ENCODE measurements at regions not wholly inside any gene's neighbourhood (a gene's known extent, or its start where the extent isn't known, plus 50 kb on each side); places are given as distances from the start of the nearest gene placed in this dataset.
"Not testable (repeated sequence)": the region's sequence is repeated elsewhere in the genome, so short reads cannot be mapped to it uniquely, and the experiment has no call there.

DNA sequence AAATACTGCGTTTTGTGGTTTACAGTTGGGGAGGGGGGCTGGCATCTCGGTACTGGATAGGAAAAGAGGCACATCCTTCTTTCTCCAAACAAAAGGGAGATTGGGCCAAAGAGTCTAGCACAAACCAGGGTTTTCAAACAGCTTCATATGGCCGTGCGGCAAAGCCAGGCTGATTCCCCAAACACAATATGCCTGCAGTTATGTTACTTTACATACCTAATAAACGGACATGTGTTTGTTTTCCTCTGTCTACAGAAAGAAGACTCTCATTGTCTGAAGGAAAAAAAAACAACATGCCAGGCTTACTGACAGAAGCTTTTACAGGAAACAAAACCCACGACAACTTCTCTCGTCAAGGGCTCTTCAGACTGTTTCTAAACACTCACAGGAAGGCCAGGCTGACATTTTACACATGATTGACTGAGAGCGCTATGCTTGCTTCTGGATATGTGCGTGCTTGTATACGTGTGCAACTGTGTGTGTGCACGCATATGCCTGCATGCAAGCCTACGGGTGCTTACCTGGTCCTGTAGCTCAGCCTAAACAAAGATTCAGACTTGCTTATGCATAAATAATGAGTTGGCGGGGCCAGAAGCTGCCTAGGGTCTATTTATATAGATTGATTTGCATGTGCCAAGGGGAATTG, 461.0 kb upstream of the C16orf82 start:
- ATAC-seq (ENCODE audit: poor library complexity) (no peak), DNase-seq (no peak)
- intact Hi-C loops (cut with DNase I) = no loop called here

DNA sequence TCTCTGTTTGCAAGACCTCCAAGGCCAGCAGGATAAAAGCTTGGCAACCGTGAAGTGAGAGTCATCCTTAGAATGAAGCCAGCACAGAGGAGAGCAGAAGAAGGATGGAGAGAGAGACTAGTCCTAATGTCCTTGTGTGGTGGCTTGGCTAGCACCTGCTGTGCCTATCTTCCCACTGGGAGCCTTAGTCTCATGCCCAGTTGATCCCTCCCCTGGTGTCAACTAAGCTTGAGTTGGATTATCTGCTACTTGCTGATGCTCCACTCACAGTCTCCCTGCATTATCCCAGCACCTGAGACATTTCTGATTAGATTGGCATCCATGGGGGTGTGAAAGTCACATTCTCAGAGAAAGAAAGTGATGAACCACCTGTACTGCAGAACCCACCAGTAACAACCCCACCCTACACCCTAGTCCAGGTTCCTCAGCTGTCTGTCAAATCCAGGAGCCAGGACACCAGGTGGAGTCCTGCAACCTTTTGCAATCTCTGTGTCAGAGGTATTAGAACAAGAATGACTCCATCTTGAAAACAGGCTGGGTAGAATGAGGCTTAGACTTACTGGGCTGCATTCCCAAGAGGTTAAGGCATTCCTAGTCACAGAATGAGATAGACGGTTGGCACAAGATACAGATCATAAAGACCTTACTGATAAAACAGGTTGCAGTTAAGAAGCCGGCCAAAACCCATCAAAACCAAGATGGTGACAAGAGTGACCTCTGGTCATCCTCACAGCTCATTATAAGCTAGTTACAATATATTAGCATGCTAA, 460.2 kb upstream of the C16orf82 start:
- no peak for DNase-seq
- ATAC-seq (ENCODE audit: poor library complexity) = no peak
- intact Hi-C loops (cut with DNase I) = no loop called here

DNA sequence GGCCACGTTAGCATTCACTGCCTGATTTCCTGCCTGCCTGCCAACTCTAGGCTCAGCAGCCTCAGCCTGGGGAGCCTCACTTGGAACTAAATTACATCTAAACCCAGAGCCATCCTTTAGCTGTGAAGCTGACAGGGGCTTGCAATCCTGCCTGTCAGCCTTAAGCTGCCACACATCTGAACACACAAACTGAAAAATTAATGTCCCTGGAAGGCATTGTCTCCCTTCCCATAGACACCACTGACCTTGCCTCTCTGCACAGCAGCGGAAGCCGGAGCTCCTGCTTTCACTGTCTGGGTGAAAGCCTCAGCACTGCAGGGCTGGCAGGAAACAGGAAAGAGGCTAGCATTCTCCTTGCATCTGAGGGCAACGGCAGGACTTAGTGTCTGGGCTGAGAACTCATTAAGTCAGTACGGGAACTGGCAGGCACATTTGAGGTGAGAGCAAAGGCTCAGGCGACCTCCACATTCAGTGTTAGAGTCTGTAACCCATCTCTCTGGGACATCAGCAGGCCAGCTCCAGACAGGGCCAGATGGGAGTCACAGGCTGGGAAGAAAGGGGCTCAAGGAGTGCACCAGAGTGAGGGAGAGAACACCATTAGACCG, 452.4 kb upstream of the C16orf82 start:
- no peak for ATAC-seq (ENCODE audit: poor library complexity)

DNA sequence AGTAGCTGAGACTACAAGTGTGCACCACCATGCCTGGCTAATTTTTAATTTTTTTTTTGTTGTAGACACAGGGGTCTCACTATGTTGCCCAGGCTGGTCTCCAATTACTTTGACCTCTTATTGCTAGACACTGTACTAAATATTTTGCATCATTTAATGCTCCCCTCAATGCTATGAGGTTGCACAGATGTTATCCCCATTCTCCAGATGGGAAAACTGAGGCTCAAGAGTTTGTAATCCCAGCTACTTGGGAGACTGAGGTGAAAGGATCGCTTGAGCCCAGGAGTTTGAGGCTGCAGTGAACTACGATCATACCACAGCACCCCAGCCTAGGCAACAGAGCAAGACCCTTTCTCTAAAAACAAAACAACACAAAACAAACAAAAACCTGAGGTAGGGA, 443.3 kb upstream of the C16orf82 start:
- intact Hi-C loops (cut with DNase I) = no loop called here

More for the DNA sequence above, 452.4 kb upstream of the C16orf82 start:
- intact Hi-C loops (cut with DNase I) = no loop called here
- no peak for DNase-seq

DNA sequence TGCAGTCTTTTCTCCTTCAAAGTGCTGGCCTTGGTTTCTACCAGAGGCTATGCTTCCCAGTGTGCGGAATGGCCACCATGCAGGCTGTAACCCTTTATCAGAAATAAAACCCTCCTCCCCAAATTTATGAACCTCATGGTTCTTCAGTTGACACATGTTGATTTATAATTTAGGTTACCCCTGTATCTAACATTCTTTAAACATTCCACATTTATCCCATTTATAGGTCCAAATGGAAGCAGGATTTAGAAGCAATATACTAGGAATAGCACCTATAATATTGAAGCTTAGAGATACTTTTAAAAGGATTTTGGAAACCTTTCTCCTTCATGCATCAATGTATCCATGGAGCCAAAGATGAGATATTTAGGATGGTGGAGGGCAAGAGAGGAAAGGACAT, 438.8 kb upstream of the C16orf82 start:
- ATAC-seq (ENCODE audit: poor library complexity) (no peak), DNase-seq (no peak)
- intact Hi-C loops (cut with DNase I) = no loop called here

More for the DNA sequence above, 443.3 kb upstream of the C16orf82 start:
- ATAC-seq (ENCODE audit: poor library complexity) (no peak), DNase-seq (no peak)

DNA sequence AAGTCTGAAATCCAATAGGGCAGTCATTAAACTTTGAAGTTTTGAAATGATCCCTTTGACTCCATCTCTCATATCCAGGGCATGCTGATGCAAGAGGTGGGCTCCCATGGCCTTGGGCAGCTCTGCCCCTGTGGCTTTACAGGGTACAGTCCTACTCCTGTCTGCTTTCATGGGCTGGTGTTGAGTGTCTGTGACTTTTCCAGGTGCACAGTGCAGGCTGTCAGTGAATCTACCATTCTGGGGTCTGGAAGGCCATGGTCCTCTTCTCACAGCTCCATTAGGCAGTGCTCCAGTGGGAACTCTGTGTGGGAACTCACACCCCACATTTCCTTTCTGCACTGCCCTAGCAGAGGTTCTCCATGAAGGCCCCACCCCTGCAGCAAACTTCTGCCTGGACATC, 435.4 kb upstream of the C16orf82 start:
- intact Hi-C loops (cut with DNase I) = not testable (repeated sequence)

DNA sequence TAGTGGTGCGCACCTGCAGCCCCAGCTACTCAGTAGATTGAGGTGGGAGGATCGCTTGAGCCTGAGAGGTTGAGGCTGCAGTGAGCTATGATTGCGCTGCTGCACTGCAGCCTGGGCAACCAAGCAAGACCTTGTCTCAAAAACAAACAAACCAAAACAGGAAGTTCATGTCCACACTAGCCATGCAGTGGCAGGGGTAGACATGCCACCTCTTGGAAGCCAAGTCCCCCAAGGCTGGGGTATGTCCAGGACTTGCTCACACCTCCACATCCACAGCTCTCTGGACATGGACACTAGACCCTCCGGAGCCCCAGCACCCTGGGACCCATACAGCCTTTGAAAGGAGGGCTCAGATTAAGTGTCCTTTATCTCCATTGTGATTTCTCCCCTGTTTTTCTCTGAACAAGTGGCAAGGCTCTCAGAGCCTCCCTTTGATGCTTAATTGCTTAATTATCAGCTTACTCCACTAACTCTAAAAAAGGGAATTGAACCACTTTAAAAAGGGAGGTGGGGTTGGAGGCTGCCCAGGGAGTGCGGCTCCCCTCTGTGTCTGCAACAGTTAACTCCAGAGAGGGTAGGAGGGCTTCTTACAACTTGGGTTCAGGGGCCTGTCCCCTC, 424.6 kb upstream of the C16orf82 start:
- DNase-seq (no peak), ATAC-seq (ENCODE audit: poor library complexity) (no peak)
- intact Hi-C loops (cut with DNase I) = no loop called here

More for the DNA sequence above, 435.4 kb upstream of the C16orf82 start:
- ATAC-seq (ENCODE audit: poor library complexity); DNase-seq: not testable (repeated sequence)

DNA sequence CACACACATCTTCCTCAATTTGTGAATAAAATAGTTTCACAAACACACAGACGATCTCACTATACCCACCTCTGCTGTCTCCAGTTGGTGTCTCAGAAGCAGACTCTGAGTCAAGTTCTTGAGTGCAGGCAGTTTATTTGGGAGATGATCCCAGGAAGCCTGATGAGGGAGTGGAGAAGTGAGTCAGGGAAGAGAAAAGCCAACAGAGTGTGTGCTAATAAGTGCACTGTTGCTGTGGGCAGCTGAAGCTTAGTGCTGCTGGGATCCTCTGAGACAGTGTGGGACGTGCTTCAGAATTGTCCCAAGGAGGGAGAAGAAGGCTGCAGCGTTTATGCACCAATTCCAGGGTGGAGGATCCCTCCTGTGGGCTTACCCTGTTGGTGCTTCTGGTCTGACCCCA, 423.2 kb upstream of the C16orf82 start:
- DNase-seq (no peak), ATAC-seq (ENCODE audit: poor library complexity) (no peak)
- intact Hi-C loops (cut with DNase I) = no loop called here

DNA sequence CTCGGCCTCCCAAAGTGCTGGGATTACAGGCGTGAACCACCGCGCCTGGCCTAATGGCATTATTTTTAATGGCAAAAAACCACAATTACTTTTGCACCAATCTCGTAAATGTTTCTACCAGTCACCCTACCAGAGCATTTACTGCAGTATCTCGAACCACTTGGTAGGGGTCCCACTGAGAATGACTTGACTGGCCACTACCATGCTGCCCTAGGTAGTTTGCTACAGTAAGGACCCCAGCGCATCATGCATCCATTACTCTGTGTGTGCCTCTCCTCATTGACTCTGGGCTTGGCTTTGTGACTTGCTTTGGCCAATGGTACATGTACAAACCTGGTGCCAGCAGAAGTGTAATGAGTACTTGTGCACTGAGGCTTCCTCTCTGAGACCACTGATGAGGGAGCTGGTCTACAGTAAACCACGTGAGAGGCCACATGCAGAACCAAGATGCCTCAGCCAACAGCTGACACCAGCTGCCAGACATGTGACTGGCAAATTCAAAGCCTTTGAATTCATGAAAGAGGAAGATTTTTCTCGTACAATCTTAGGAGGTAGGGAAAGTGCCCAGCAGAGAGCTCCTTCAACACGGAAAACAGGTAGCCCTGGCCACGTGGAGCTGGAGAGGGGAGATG, 421.7 kb upstream of the C16orf82 start:
- no peak for DNase-seq
- ATAC-seq (ENCODE audit: poor library complexity) = no peak
- intact Hi-C loops (cut with DNase I) = no loop called here

DNA sequence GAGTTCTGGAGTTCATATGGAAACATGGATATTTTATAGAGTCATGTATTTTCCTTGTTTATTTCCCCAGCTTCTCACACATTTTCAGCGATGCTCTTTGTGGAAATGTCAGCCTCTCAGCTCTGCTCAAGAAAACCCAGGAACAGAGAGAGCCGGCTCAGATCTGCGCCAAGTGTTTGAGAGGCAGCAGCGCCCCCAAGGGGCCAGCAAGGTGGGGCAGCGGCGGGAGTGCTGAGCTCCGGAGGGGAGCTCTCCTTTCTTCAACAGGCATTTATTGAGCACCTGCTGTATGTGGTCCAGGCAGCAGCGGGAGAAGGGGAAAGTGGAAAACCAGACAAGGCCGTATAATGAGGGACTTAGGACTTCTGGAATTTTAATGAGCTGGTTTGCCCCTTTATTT, 421.1 kb upstream of the C16orf82 start:
- intact Hi-C loops (cut with DNase I) = no loop called here
- DNase-seq = no peak

DNA sequence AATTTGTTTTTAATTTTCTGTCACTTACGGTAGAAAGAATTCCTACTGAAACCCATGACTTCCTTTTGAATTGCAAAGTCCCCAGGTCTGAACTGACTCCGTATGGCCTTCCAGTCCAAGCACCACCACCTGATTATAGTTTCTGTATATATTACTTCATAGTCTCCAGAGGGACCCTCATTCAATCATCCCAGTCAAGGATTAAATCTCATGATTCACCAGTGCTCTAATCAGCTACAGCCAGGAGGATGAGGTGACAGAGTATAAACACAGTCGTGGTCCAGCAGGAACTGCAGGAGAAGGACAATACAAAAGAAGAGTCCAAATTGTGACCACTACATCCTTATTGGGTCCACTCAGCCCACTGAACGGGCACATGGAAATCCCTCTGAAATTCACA, 418.9 kb upstream of the C16orf82 start:
- intact Hi-C loops (cut with DNase I) = no loop called here
- no peak for ATAC-seq (ENCODE audit: poor library complexity)
- DNase-seq = no peak

More for the DNA sequence above, 421.1 kb upstream of the C16orf82 start:
- ATAC-seq (ENCODE audit: poor library complexity) = no peak

DNA sequence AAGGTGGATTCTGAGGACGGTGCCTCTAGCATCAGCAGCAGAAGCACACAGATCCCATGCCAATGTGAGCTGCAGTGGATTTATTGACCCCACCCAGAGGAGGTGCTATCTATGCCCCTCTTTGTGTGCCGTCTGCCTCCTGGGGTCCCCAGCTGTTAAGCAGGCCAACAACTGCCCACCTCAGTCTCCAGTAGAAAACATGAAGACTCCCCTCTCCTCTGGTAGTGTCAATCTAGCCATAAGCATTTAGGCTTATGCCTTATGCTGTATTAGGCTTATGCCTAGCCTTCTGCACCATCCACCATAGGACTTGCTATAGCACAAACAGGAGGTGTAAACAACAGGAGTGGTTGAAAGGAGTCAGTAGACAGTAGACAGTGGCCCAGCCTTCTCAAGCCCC, 417.9 kb upstream of the C16orf82 start:
- no peak for ATAC-seq (ENCODE audit: poor library complexity)
- DNase-seq = no peak
- intact Hi-C loops (cut with DNase I) = no loop called here

DNA sequence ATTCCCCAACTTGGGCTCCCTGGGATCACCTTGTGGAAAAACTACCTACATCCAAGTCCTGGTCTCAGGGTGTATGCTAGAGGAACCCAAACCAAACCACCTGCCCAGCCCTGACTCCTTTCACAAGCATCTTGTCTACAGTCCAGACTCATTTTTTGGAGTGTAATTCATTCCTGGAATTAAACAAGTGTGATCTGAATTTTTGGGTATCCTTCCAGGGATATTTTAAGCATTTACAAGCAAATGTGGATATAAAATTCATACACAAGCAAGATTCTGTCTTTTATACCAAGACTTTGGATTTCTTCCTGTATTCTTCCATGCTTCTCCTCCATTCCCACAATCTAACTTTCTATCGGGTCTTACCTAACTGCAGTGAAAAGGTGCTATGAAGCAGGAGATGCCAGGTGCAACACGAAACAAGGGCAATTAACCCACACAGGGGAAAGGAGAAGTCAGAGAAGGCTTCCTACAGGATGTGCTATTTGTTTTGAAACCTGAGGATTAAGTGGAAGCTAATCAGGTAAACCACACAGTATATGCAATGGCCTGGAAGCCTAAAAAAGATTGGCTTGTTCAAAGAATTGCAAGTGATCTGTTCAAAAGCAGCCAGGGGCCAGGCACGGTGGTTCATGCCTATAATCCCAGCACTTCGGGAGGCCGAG, 417.2 kb upstream of the C16orf82 start:
- ATAC-seq (ENCODE audit: poor library complexity) (no peak), DNase-seq (no peak)
- intact Hi-C loops (cut with DNase I) = no loop called here

DNA sequence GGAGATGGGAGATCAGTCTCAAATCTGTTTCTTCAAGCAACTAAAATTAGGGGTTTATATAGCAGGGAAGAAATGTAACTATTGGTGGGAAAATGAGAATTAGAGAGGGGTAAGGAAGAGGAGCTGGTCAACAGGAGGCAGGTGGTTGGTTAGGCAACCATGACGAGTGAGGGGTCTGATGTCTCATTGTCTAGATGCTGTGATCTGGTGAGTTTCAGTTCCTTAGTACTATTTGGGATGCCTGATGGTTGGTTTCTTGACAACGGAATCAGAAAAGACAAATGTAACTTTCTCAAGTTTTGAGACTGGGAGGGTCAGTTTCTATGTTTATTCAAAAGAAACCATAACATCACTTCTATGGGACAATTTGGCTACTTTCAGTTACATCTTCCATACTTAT, 415.3 kb upstream of the C16orf82 start:
- ATAC-seq (ENCODE audit: poor library complexity) (no peak), DNase-seq (no peak)
- intact Hi-C loops (cut with DNase I) = no loop called here

DNA sequence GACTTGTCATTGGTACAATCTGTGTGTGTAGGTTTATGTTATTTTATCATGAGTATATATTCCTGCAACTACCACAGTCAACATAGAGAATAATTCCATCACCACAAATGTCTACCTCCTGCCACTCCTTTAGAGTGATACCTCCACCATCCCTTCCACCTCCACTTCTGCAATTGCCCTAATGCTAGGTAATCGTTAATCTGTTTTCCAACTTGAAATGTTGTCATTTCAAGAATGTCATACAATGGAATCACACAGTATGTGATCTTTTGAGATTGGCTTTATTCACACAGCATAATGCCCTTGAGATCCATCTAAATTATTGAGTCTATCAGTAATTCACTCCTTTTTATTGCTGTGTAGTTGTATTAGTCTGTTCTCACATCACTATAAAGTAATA, 414.8 kb upstream of the C16orf82 start:
- ATAC-seq (ENCODE audit: poor library complexity) (no peak), DNase-seq (no peak)
- intact Hi-C loops (cut with DNase I) = no loop called here

DNA sequence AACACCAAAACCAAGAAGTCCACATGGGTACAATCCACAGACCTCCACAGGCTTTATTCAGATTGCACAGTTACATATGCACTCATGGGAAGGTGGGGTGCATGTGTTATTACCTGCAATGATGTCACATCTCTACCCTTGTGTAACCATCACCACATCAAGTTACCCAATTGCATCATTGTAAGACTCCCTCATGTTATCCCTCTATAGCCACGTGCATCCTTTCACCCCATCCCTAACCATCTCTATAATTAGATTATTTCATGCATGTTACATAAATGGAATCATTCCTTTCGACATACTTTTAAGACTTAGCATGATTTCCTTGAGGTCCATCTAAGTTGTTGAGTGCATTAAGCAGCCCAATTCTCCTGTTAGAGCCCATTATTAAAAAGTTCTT, 408.2 kb upstream of the C16orf82 start:
- intact Hi-C loops (cut with DNase I) = no loop called here
- ATAC-seq (ENCODE audit: poor library complexity) = no peak
- no peak for DNase-seq

DNA sequence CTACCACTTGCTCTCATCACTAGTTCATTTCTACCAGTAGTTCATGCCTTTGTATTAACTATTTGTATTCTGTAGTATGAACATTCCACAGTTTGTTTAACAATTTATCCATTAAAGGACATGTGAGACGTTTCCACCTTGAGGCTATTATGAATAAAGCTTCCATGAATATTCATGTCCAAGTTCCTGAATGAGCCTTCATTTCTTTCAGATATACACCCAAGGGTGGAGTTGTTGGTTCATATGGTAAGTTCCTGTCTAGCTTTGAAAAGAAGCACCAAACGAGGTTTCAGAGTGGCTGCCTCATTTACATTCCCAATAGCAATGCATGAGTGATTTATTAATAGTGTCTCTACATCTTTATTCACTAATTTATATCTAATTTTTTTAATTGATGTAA, 407.8 kb upstream of the C16orf82 start:
- ATAC-seq (ENCODE audit: poor library complexity) = no peak
- intact Hi-C loops (cut with DNase I) = no loop called here
- DNase-seq = no peak

DNA sequence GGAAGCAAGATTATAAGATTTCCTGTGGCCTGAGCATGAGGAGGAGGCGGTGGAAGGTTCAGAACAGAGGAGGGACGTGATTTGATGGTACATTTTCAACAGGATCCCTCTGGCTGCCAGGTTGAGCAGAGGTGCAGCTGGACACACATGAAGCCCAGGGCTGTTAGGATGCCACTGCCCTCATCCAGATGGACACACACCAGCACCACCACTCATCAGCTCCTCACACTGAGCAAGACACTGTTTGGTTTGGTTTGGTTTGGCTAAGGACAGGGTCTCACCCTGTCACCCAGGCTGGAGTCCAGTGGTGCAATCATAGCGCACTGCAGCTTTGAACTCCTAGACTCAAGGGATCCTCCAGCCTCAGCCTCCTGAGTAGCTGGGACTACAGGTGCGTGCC, 402.6 kb upstream of the C16orf82 start:
- intact Hi-C loops (cut with DNase I) = no loop called here
- ATAC-seq (ENCODE audit: poor library complexity) (no peak), DNase-seq (no peak)
